ENCODE measurements at regions not wholly inside any gene's neighbourhood (a gene's known extent, or its start where the extent isn't known, plus 50 kb on each side); places are given as distances from the start of the nearest gene placed in this dataset.
A peak's percentile ranks its signal among the peaks of the same experiment; 100 is the strongest.

DNA sequence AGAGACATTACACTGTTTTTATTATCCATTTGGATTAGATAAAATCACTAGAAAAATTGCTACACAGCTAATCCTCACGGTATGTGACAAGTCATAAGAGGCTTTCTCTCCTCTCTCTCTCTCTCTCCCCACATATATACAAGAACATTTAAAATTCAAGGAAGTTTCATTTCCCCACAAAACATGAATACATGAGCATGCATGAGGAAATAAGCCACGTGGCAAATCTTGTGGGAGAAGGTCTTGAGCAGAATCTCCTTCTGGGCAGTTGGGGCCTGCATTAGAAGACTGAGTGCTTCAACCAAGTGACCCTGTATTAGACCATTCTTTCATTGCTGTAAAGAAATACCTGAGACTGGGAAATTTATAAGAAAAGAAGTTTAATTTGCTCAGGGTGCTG is 1313.1 kb downstream of the MRPL39 start:
- no peak overlapping the region for H3K4me3 ChIP-seq (ENCODE audit: low read length)
- no peaks in the 10 kb centered on the region for H3K27me3 ChIP-seq (ENCODE audit: control insufficient read depth, insufficient read depth, low read length)
- no peak overlapping the region for H3K27ac ChIP-seq (ENCODE audit: low read length)
- DNase-seq, result no peak
- H3K36me3 ChIP-seq (ENCODE audit: control insufficient read depth, insufficient read depth, low read length), result no peaks in the 10 kb centered on the region
- WGBS (ENCODE audit: insufficient coverage, low lambda C conversion rate), result no CpG with 5 or more reads among the region's 2 CpGs
- no peaks in the 10 kb centered on the region for H3K9me3 ChIP-seq (ENCODE audit: control insufficient read depth, low read depth, low read length)
- H3K4me1 ChIP-seq (ENCODE audit: control insufficient read depth, insufficient read depth, low read length), result no peaks in the 10 kb centered on the region

- H3K27ac ChIP-seq (ENCODE audit: low read length), result no peak overlapping the region
- 100% methylated on average over 1 of the region's 6 CpGs for WGBS (ENCODE audit: insufficient coverage, low lambda C conversion rate)
- H3K4me1 ChIP-seq (ENCODE audit: control insufficient read depth, insufficient read depth, low read length), result no peaks in the 10 kb centered on the region
- DNase-seq, result peak in 1 of 2 donors; percentile 1
- no peaks in the 10 kb centered on the region for H3K36me3 ChIP-seq (ENCODE audit: control insufficient read depth, insufficient read depth, low read length)
- H3K4me3 ChIP-seq (ENCODE audit: low read length), result no peak overlapping the region
- no peaks in the 10 kb centered on the region for H3K9me3 ChIP-seq (ENCODE audit: control insufficient read depth, low read depth, low read length)
- no peaks in the 10 kb centered on the region for H3K27me3 ChIP-seq (ENCODE audit: control insufficient read depth, insufficient read depth, low read length)
Measured at GRCh38 chr21:24290151-24290833, 1317.0 kb downstream of the MRPL39 start.

- 100% methylated on average over 1 of the region's 1 CpG for WGBS (ENCODE audit: insufficient coverage, low lambda C conversion rate)
- no peaks in the 10 kb centered on the region for H3K4me1 ChIP-seq (ENCODE audit: control insufficient read depth, insufficient read depth, low read length)
- H3K4me3 ChIP-seq (ENCODE audit: low read length), result no peak overlapping the region
- no peaks in the 10 kb centered on the region for H3K36me3 ChIP-seq (ENCODE audit: control insufficient read depth, insufficient read depth, low read length)
- H3K9me3 ChIP-seq (ENCODE audit: control insufficient read depth, low read depth, low read length), result no peaks in the 10 kb centered on the region
- H3K27ac ChIP-seq (ENCODE audit: low read length), result no peak overlapping the region
- DNase-seq, result no peak
- H3K27me3 ChIP-seq (ENCODE audit: control insufficient read depth, insufficient read depth, low read length), result no peaks in the 10 kb centered on the region
Measured at GRCh38 chr21:24289539-24289938, 1317.7 kb downstream of the MRPL39 start.

GRCh38 chr21:24280596-24280995 is 1326.7 kb downstream of the MRPL39 start:
- H3K27ac ChIP-seq (ENCODE audit: low read length), result no peak overlapping the region
- H3K4me3 ChIP-seq (ENCODE audit: low read length), result no peak overlapping the region
- WGBS (ENCODE audit: insufficient coverage, low lambda C conversion rate), result no CpG with 5 or more reads among the region's 4 CpGs
- DNase-seq, result no peak
- H3K27me3 ChIP-seq (ENCODE audit: control insufficient read depth, insufficient read depth, low read length), result no peaks in the 10 kb centered on the region
- no peaks in the 10 kb centered on the region for H3K9me3 ChIP-seq (ENCODE audit: control insufficient read depth, low read depth, low read length)
- no peaks in the 10 kb centered on the region for H3K4me1 ChIP-seq (ENCODE audit: control insufficient read depth, insufficient read depth, low read length)
- H3K36me3 ChIP-seq (ENCODE audit: control insufficient read depth, insufficient read depth, low read length), result no peaks in the 10 kb centered on the region

- WGBS (ENCODE audit: insufficient coverage, low lambda C conversion rate), result 100% methylated on average over 1 of the region's 2 CpGs
Measured at GRCh38 chr21:24278711-24279110, 1328.6 kb downstream of the MRPL39 start.

GRCh38 chr21:24276204-24276603 is 1331.1 kb downstream of the MRPL39 start:
- Histone ChIP-seq H3K4me1 (ENCODE audit: control insufficient read depth, insufficient read depth, low read length) (no peaks in the 10 kb centered on the region), H3K9me3 (ENCODE audit: control insufficient read depth, low read depth, low read length) (no peaks in the 10 kb centered on the region), H3K27ac (ENCODE audit: low read length) (no peak overlapping the region), H3K36me3 (ENCODE audit: control insufficient read depth, insufficient read depth, low read length) (no peaks in the 10 kb centered on the region), H3K27me3 (ENCODE audit: control insufficient read depth, insufficient read depth, low read length) (no peaks in the 10 kb centered on the region), H3K4me3 (ENCODE audit: low read length) (no peak overlapping the region)
- no peak for DNase-seq

More at GRCh38 chr21:24278711-24279110, 1328.6 kb downstream of the MRPL39 start:
- Histone ChIP-seq H3K27ac (ENCODE audit: low read length) (no peak overlapping the region), H3K9me3 (ENCODE audit: control insufficient read depth, low read depth, low read length) (no peaks in the 10 kb centered on the region), H3K4me3 (ENCODE audit: low read length) (no peak overlapping the region), H3K4me1 (ENCODE audit: control insufficient read depth, insufficient read depth, low read length) (no peaks in the 10 kb centered on the region), H3K36me3 (ENCODE audit: control insufficient read depth, insufficient read depth, low read length) (no peaks in the 10 kb centered on the region), H3K27me3 (ENCODE audit: control insufficient read depth, insufficient read depth, low read length) (no peaks in the 10 kb centered on the region)
- no peak for DNase-seq

DNA sequence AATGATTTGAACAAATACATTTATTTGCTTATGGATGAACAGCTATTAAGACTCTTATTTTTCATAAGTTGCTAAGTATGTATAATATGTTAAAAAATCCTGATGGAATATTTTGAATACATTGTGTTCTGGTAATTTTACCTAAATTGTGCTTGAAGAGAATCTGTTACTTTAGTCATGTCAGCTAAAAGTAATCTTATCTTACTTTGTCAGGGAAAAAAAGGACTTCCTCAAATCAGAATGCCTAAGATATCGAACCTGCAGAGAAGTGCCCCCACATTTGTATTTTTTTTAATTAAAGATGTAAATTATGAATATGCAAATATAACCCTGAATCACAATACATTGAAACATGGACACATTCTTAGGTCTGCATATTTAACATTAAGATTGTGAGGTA is 1331.7 kb downstream of the MRPL39 start:
- no peak overlapping the region for H3K27ac ChIP-seq (ENCODE audit: low read length)
- DNase-seq, result no peak
- no peaks in the 10 kb centered on the region for H3K9me3 ChIP-seq (ENCODE audit: control insufficient read depth, low read depth, low read length)
- no CpG with 5 or more reads among the region's 1 CpG for WGBS (ENCODE audit: insufficient coverage, low lambda C conversion rate)
- no peaks in the 10 kb centered on the region for H3K4me1 ChIP-seq (ENCODE audit: control insufficient read depth, insufficient read depth, low read length)
- no peaks in the 10 kb centered on the region for H3K27me3 ChIP-seq (ENCODE audit: control insufficient read depth, insufficient read depth, low read length)
- no peaks in the 10 kb centered on the region for H3K36me3 ChIP-seq (ENCODE audit: control insufficient read depth, insufficient read depth, low read length)
- H3K4me3 ChIP-seq (ENCODE audit: low read length), result no peak overlapping the region

- H3K27ac ChIP-seq (ENCODE audit: low read length), result no peak overlapping the region
- H3K27me3 ChIP-seq (ENCODE audit: control insufficient read depth, insufficient read depth, low read length), result no peaks in the 10 kb centered on the region
- H3K9me3 ChIP-seq (ENCODE audit: control insufficient read depth, low read depth, low read length), result no peaks in the 10 kb centered on the region
- DNase-seq, result no peak
- no peak overlapping the region for H3K4me3 ChIP-seq (ENCODE audit: low read length)
- H3K36me3 ChIP-seq (ENCODE audit: control insufficient read depth, insufficient read depth, low read length), result no peaks in the 10 kb centered on the region
- H3K4me1 ChIP-seq (ENCODE audit: control insufficient read depth, insufficient read depth, low read length), result no peaks in the 10 kb centered on the region
- 20% methylated on average over 1 of the region's 4 CpGs for WGBS (ENCODE audit: insufficient coverage, low lambda C conversion rate)
Measured at GRCh38 chr21:24272521-24272938, 1334.8 kb downstream of the MRPL39 start.

- DNase-seq, result no peak
- no CpG with 5 or more reads among the region's 1 CpG for WGBS (ENCODE audit: insufficient coverage, low lambda C conversion rate)
- Histone ChIP-seq H3K9me3 (ENCODE audit: control insufficient read depth, low read depth, low read length) (no peaks in the 10 kb centered on the region), H3K4me1 (ENCODE audit: control insufficient read depth, insufficient read depth, low read length) (no peaks in the 10 kb centered on the region), H3K4me3 (ENCODE audit: low read length) (no peak overlapping the region), H3K36me3 (ENCODE audit: control insufficient read depth, insufficient read depth, low read length) (no peaks in the 10 kb centered on the region), H3K27ac (ENCODE audit: low read length) (no peak overlapping the region), H3K27me3 (ENCODE audit: control insufficient read depth, insufficient read depth, low read length) (no peaks in the 10 kb centered on the region)
Measured at GRCh38 chr21:24265987-24266386, 1341.3 kb downstream of the MRPL39 start.

DNA sequence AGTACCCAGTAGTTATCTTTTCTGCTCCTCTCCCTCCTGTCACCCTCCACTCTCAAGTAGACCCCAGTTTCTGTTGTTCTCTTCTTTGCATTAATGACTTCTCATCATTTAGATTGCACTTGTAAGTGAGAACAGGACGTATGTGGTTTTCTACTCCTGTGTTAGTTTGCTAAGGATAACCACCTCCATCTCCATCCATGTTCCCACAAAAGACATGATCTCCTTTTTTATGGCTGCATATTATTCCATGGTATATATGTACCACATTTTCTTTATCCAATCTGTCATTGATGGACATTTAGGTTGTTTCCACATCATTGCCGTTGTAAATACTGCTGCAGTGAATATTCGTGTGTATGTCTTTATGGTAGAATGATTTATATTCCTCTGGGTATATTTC is 1346.5 kb downstream of the MRPL39 start:
- DNase-seq, result no peak
- no peaks in the 10 kb centered on the region for H3K9me3 ChIP-seq (ENCODE audit: control insufficient read depth, low read depth, low read length)
- no peaks in the 10 kb centered on the region for H3K4me1 ChIP-seq (ENCODE audit: control insufficient read depth, insufficient read depth, low read length)
- no peaks in the 10 kb centered on the region for H3K27me3 ChIP-seq (ENCODE audit: control insufficient read depth, insufficient read depth, low read length)
- no peak overlapping the region for H3K4me3 ChIP-seq (ENCODE audit: low read length)
- H3K36me3 ChIP-seq (ENCODE audit: control insufficient read depth, insufficient read depth, low read length), result no peaks in the 10 kb centered on the region
- no peak overlapping the region for H3K27ac ChIP-seq (ENCODE audit: low read length)
- WGBS (ENCODE audit: insufficient coverage, low lambda C conversion rate), result no CpG with 5 or more reads among the region's 3 CpGs

DNA sequence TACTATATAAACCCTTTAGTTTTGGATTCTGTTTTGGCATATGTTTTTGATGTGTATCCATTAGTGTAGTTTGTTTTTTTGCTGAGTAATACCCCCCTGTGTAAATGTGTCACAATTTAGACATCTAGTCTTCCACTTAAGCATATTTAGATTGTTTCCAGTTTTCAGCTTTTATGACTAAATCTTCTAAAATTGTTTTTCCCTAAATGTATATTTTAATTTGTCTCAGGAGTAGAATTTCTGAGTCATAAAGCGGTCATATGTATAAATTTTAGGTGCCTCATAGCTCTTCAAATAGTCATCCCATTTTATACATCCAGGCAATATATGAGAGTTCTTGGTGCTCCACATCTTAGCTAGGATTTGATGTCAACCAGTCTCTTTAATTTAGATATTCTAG is 1348.0 kb downstream of the MRPL39 start:
- Histone ChIP-seq H3K4me1 (ENCODE audit: control insufficient read depth, insufficient read depth, low read length) (no peaks in the 10 kb centered on the region), H3K27ac (ENCODE audit: low read length) (no peak overlapping the region), H3K27me3 (ENCODE audit: control insufficient read depth, insufficient read depth, low read length) (no peaks in the 10 kb centered on the region), H3K36me3 (ENCODE audit: control insufficient read depth, insufficient read depth, low read length) (no peaks in the 10 kb centered on the region), H3K4me3 (ENCODE audit: low read length) (no peak overlapping the region), H3K9me3 (ENCODE audit: control insufficient read depth, low read depth, low read length) (no peaks in the 10 kb centered on the region)
- no CpG with 5 or more reads among the region's 1 CpG for WGBS (ENCODE audit: insufficient coverage, low lambda C conversion rate)
- no peak for DNase-seq

All from large intestine (tissue), 3 donors.